Transverse colon (tissue), 4 donors: ENCODE measurements at regions not wholly inside any gene's neighbourhood (a gene's known extent, or its start where the extent isn't known, plus 50 kb on each side); places are given as distances from the start of the nearest gene placed in this dataset.

Experiments
- DNase-seq: peaks from one replicate; pipeline ENCODE4 v3.0.0-alpha.2; 2019
- H3K27ac ChIP-seq, 4 donors: fragments of 200-600 bp; sonication (generic); 2 replicates each; pipeline ENCODE4 v1.5.1; 2016 to 2018; ENCODE audit warnings: inconsistent platforms in 4 of 4
- H3K27me3 ChIP-seq: fragments of 200-600 bp; sonication (generic); 2 replicates; pipeline ENCODE4 v1.5.1; 2017; ENCODE audit warnings: inconsistent platforms
- H3K36me3 ChIP-seq, 4 donors: fragments of 200-600 bp; sonication (generic); 2 replicates each; pipeline ENCODE4 v1.5.1; 2017 to 2019; ENCODE audit warnings: inconsistent platforms in 4 of 4
- H3K4me1 ChIP-seq, 4 donors: fragments of 200-600 bp; sonication (generic); 2 replicates each; pipeline ENCODE4 v1.5.1; 2017 to 2020; ENCODE audit warnings: inconsistent platforms in 4 of 4
- H3K4me3 ChIP-seq, 4 donors: fragments of 200-600 bp; sonication (generic); 1 replicate in 1 of 4; 2 replicates in 3 of 4; pipeline versions ENCODE4 v1.5.1 to v1.6.1; 2017 to 2019; ENCODE audit warnings: inconsistent platforms in 4 of 4
- H3K9me3 ChIP-seq, 2 donors: fragments of 200-600 bp; sonication (generic); 2 replicates each; pipeline ENCODE4 v1.5.1; 2017 to 2019; ENCODE audit warnings: inconsistent platforms in 2 of 2
- EP300 ChIP-seq: sonication (generic); formaldehyde crosslinking; IDR thresholded peaks from one replicate; pipeline ENCODE4 v1.6.1; 2017; ENCODE audit warnings: antibody characterized with exemption, low read depth
- POLR2A ChIP-seq: fragments of 450-650 bp; IDR thresholded peaks from one replicate; pipeline ENCODE4 v1.6.1; 2016; ENCODE audit warnings: antibody characterized with exemption, mild to moderate bottlenecking, moderate library complexity
- POLR2AphosphoS5 ChIP-seq, 3 donors: sonication (generic); formaldehyde crosslinking; IDR thresholded peaks; one replicate each; pipeline ENCODE4 v1.6.1; 2016; ENCODE audit warnings: antibody characterized with exemption in 3 of 3
- WGBS, 2 donors: methylation state at CpG; one replicate each; pipeline ENCODE4 v1.1.5; 2018; ENCODE audit warnings: low coverage in 1 of 2; 5-methylcytosine and 5-hydroxymethylcytosine counted together
- in situ Hi-C, 4 donors: fragments of 200-750 bp; cut with MboI; loops; one replicate each; pipeline versions ENCODE4 v1.15.0 to v1.15.1; 2017; ENCODE audit warnings: low sequenced_read_pairs in 3 of 4, low pct_ligation_motif_present in 1 of 4, low pct_unique_long_range_greater_than_20kb in 1 of 4
- intact Hi-C: fragments of 100-400 bp; cut with DNase I; formaldehyde crosslinking; loops from one replicate; pipeline ENCODE4 v1.15.1; 2023; ENCODE audit warnings: low total_unique reads
- TF ChIP-seq, protein P1 (sequence below), 5 experiments: fragments of 200-600 bp in 3 of 5; fragments of 450-650 bp in 2 of 5; sonication (generic) in 3 of 5; IDR thresholded peaks; 1 replicate in 2 of 5; 2 replicates in 3 of 5; pipeline ENCODE4 v1.5.1; 2016 to 2017; ENCODE audit warnings: antibody characterized with exemption in 5 of 5, inconsistent platforms in 3 of 5, mild to moderate bottlenecking in 2 of 5, moderate library complexity in 1 of 5

DNA sequence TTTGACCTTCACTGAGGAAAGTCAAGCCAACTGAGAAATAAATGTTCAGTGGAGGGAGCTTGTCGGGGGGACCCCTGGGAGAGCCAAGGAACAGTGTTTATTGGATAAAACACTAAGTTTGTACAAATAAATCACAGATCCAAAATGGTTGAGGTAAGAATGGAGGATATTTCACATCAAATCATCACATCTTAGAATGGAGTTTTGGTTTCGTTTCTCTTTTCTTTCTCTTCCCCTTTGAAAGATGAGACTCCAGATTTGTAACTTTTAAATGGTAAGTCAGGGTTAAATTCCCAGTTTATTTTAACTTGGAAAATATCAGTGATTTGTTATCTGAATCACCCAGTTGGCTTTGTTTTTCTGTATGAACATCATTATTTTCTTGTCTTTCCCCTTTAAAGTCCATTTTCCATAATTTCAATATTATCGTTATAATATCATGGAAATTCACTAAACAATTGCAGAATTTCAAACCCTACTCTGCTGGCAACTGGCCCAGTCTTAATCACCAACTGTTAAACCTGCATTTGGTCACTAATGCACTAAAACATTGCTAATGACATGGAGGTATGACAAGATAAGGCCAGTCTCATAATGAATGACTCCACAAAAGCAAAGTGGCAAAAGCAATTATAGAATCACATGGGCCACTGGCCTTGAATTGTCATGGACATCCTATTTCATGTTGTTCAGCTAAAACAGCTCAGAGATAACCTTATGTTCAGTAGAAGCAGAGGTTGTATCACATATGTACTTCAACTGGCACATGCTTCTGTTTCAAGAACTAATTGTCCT is 295.1 kb downstream of the SHOX2 start:
- intact Hi-C loops, result no loop called here

DNA sequence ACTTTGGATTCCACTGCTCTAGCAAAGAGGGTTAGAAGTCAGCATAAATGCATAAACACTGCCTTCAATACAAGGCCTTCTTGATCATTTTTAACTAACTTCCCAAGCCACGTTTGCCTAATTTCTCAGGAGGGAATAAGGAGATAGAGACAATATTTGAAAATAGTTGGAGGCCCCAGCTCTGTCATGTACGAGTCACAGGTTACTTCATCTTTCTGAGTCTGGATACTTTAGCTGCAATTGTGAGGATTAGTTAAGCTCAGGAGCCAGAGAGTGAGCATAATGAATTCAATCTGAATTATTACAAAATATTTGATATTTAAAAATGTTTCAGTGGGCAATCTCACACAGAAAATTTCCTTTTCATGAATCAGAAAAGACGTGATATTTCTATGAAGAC is 298.9 kb downstream of the SHOX2 start:
- Histone ChIP-seq H3K4me1 (no peaks in the 10 kb centered on the region), H3K4me3 (no peak overlapping the region), H3K9me3 (no peaks in the 10 kb centered on the region), H3K36me3 (no peaks in the 10 kb centered on the region), H3K27ac (no peak overlapping the region), H3K27me3 (no peaks in the 10 kb centered on the region)
- intact Hi-C loops (no loop called here), in situ Hi-C loops (no loop called here)
- DNase-seq, result no peak
- 56 to 58% methylated on average over 3 of the region's 3 CpGs for WGBS, 2 donors
- no peak for TF ChIP-seq POLR2AphosphoS5 (IDR thresholded peaks at IDR 0.05)
- TF ChIP-seq, protein P1, sequence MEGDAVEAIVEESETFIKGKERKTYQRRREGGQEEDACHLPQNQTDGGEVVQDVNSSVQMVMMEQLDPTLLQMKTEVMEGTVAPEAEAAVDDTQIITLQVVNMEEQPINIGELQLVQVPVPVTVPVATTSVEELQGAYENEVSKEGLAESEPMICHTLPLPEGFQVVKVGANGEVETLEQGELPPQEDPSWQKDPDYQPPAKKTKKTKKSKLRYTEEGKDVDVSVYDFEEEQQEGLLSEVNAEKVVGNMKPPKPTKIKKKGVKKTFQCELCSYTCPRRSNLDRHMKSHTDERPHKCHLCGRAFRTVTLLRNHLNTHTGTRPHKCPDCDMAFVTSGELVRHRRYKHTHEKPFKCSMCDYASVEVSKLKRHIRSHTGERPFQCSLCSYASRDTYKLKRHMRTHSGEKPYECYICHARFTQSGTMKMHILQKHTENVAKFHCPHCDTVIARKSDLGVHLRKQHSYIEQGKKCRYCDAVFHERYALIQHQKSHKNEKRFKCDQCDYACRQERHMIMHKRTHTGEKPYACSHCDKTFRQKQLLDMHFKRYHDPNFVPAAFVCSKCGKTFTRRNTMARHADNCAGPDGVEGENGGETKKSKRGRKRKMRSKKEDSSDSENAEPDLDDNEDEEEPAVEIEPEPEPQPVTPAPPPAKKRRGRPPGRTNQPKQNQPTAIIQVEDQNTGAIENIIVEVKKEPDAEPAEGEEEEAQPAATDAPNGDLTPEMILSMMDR (IDR thresholded peaks at IDR 0.05), result no peak
- no peak for TF ChIP-seq EP300
- no peak for TF ChIP-seq POLR2A

More for the DNA sequence above, 295.1 kb downstream of the SHOX2 start:
- Histone ChIP-seq H3K27ac (no peak overlapping the region), H3K4me3 (no peak overlapping the region), H3K36me3 (no peaks in the 10 kb centered on the region), H3K9me3 (no peaks in the 10 kb centered on the region), H3K4me1 (no peaks in the 10 kb centered on the region), H3K27me3 (no peaks in the 10 kb centered on the region)
- TF ChIP-seq, protein P1 (IDR thresholded peaks at IDR 0.05), result no peak
- TF ChIP-seq POLR2AphosphoS5 (IDR thresholded peaks at IDR 0.05) (no peak), POLR2A (no peak), EP300 (no peak)
- DNase-seq, result no peak
- WGBS, 2 donors, result 79% methylated on average over 3 of the region's 3 CpGs
- in situ Hi-C loops, result no loop called here

DNA sequence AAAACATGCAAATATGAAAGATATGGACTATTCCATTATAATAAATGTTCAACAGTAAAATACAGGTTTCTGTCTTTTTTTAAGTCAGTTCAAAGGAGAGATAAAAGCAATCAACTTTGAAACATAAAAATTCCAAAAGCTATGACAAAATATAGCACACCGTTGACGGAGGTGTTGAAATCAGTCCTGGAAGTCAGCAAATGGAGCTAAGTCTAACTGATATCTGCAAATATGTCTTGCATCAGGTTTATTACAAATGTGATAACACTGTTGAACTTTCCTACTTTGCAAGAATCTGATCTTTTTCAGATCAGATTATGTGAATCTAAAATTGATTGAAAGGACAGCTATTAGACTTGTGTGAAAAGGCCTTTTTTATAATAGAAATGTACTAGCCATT is 300.7 kb downstream of the SHOX2 start:
- TF ChIP-seq POLR2A, result no peak
- TF ChIP-seq EP300, result no peak
- TF ChIP-seq, protein P1 (IDR thresholded peaks at IDR 0.05), result no peak
- TF ChIP-seq POLR2AphosphoS5 (IDR thresholded peaks at IDR 0.05), result no peak
- H3K4me1 ChIP-seq, result no peaks in the 10 kb centered on the region
- H3K36me3 ChIP-seq, result no peaks in the 10 kb centered on the region
- H3K27me3 ChIP-seq, result no peaks in the 10 kb centered on the region
- no peak for DNase-seq
- intact Hi-C loops, result no loop called here
- in situ Hi-C loops, result no loop called here
- 61 to 76% methylated on average over 2 of the region's 2 CpGs for WGBS, 2 donors
- H3K9me3 ChIP-seq, result no peaks in the 10 kb centered on the region
- no peak overlapping the region for H3K4me3 ChIP-seq
- H3K27ac ChIP-seq, result no peak overlapping the region

DNA sequence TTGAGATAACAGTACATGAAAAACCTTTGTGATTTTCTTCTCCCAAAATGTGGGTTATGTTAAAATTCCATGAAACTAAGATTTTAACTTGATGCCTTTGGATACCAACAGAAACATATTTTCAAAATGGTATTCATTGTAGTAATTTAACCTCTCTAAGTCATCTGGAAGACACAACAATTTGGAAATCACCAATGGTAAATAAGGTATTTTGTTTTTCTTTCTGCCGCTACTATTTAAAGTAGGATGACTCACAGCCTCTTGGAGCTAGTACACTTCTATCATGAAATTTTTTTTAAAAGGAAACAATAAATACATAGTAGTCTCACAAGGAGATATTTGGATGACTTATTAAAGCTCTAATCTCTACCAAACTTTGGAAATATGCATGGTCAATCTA is 291.6 kb upstream of the VEPH1 start:
- Histone ChIP-seq H3K4me1 (no peaks in the 10 kb centered on the region), H3K36me3 (no peaks in the 10 kb centered on the region), H3K4me3 (no peak overlapping the region), H3K27me3 (no peaks in the 10 kb centered on the region), H3K9me3 (no peaks in the 10 kb centered on the region), H3K27ac (no peak overlapping the region)
- TF ChIP-seq EP300 (no peak), POLR2A (no peak), POLR2AphosphoS5 (IDR thresholded peaks at IDR 0.05) (no peak)
- TF ChIP-seq, protein P1 (IDR thresholded peaks at IDR 0.05), result no peak
- 77 to 79% methylated on average over 1 of the region's 1 CpG for WGBS, 2 donors
- in situ Hi-C loops (no loop called here), intact Hi-C loops (loop anchor here (1.0 kb wide), 1 partner anchor 41 kb away; no protein-coding TSS in a partner anchor)
- no peak for DNase-seq
